K562 (cell line): ENCODE measurements at regions not wholly inside any gene's neighbourhood (a gene's known extent, or its start where the extent isn't known, plus 50 kb on each side); places are given as distances from the start of the nearest gene placed in this dataset.

ENCODE experiments used
- CEBPB ChIP-seq: fragments of 450-650 bp; IDR thresholded peaks from 2 replicates; pipeline ENCODE4 v1.6.1; 2016; ENCODE audit warnings: missing genetic modification characterization, missing compliant biosample characterization
- FOXA1 ChIP-seq: fragments of 450-650 bp; IDR thresholded peaks from 2 replicates; pipeline ENCODE4 v1.6.1; 2016; ENCODE audit warnings: mild to moderate bottlenecking, borderline replicate concordance
- KLF16 ChIP-seq: IDR thresholded peaks from 2 replicates; pipeline ENCODE4 v1.6.1; 2016; ENCODE audit warnings: antibody characterized with exemption
- OTX1 ChIP-seq: fragments of 450-650 bp; formaldehyde crosslinking; IDR thresholded peaks from 2 replicates; pipeline ENCODE4 v1.4.0; 2022; ENCODE audit warnings: mild to moderate bottlenecking
- TCF7 ChIP-seq: sonication (generic); IDR thresholded peaks from 2 replicates; pipeline ENCODE4 v1.6.1; 2016; ENCODE audit warnings: antibody characterized with exemption, borderline replicate concordance
- ZNF41 ChIP-seq: fragments of 250-450 bp; sonication (Bioruptor Pico); conservative IDR thresholded peaks from 2 replicates; pipeline ENCODE4 v1.4.0; 2020; ENCODE audit warnings: mild to moderate bottlenecking
- TF ChIP-seq, protein P1 (sequence below), 2 experiments: fragments of 450-650 bp; formaldehyde crosslinking in 1 of 2; IDR thresholded peaks; 2 replicates each; pipeline versions ENCODE4 v1.4.0 to v1.6.1; 2014 to 2020; ENCODE audit warnings: mild to moderate bottlenecking in 2 of 2, borderline replicate concordance in 1 of 2, low read depth in 1 of 2
- TF ChIP-seq, protein P2 (sequence below), 2 experiments: fragments of 250-450 bp in 1 of 2; fragments of 450-650 bp in 1 of 2; sonication (Bioruptor Pico) in 1 of 2; IDR thresholded peaks; 2 replicates each; pipeline versions ENCODE4 v1.6.1 to v1.8.0; 2016 to 2021; ENCODE audit warnings: mild to moderate bottlenecking in 2 of 2, moderate library complexity in 2 of 2, missing compliant biosample characterization in 1 of 2, missing genetic modification characterization in 1 of 2
- TF ChIP-seq, protein P3 (sequence below): fragments of 450-650 bp; formaldehyde crosslinking; IDR thresholded peaks from 2 replicates; pipeline ENCODE4 v1.4.0; 2020; ENCODE audit warnings: mild to moderate bottlenecking
- TF ChIP-seq, protein P4 (sequence below): fragments of 250-450 bp; sonication (Bioruptor Pico); IDR thresholded peaks from 2 replicates; pipeline ENCODE4 v1.8.0; 2022; ENCODE audit warnings: inconsistent platforms, mild to moderate bottlenecking, moderate library complexity, borderline replicate concordance
- TF ChIP-seq, protein P5 (sequence below): fragments of 250-450 bp; sonication (Bioruptor Pico); IDR thresholded peaks from 2 replicates; pipeline ENCODE4 v1.5.0; 2021; ENCODE audit warnings: mild to moderate bottlenecking, borderline replicate concordance

DNA sequence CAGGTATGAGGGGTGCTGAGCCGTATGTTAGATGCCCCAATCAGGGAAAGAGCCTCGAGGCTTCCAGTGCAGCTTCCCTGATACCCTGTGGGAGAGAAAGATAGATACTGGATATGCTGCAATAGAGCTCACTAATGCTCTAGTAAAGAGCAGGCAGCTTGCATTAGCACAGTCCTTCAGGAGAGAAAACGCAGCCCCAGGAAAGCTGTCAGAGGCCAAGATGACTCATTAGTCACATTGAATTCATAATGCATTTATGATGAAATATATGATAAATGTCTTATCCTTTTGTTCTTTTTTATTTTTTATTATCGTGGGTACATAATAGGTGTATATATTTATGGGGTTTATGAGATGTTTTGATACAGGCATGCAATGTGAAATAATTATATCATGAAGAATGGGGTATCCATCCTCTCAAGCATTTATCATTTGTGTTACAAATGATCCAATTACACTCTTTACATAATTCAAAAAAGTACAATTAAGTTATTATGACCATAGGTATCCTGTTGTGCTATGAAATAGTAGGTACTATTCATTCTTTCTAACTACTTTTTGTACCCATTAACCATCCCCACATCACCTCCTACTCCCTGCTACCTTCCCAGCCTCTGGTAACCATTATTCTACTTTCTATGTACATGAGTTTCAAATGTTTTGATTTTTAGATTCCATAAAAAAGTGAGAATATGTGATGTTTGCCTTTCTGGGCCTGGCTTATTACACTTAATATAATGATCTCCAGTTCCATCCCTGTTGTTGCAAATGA lies 94.5 kb upstream of the TOP3B start (continued):
- TF ChIP-seq, protein P1, sequence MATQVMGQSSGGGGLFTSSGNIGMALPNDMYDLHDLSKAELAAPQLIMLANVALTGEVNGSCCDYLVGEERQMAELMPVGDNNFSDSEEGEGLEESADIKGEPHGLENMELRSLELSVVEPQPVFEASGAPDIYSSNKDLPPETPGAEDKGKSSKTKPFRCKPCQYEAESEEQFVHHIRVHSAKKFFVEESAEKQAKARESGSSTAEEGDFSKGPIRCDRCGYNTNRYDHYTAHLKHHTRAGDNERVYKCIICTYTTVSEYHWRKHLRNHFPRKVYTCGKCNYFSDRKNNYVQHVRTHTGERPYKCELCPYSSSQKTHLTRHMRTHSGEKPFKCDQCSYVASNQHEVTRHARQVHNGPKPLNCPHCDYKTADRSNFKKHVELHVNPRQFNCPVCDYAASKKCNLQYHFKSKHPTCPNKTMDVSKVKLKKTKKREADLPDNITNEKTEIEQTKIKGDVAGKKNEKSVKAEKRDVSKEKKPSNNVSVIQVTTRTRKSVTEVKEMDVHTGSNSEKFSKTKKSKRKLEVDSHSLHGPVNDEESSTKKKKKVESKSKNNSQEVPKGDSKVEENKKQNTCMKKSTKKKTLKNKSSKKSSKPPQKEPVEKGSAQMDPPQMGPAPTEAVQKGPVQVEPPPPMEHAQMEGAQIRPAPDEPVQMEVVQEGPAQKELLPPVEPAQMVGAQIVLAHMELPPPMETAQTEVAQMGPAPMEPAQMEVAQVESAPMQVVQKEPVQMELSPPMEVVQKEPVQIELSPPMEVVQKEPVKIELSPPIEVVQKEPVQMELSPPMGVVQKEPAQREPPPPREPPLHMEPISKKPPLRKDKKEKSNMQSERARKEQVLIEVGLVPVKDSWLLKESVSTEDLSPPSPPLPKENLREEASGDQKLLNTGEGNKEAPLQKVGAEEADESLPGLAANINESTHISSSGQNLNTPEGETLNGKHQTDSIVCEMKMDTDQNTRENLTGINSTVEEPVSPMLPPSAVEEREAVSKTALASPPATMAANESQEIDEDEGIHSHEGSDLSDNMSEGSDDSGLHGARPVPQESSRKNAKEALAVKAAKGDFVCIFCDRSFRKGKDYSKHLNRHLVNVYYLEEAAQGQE (IDR thresholded peaks at IDR 0.05; ENCODE audit: borderline replicate concordance) = peak; percentile 6; the same call in 1 of the 2 replicates
- TF ChIP-seq, protein P1 (CRISPR knock-in tag; IDR thresholded peaks at IDR 0.05; ENCODE audit: low read depth) = no peak
- TF ChIP-seq TCF7 (no peak), FOXA1 (peak; percentile 10; the same call in 1 of the 2 replicates), KLF16 (no peak), ZNF41 (CRISPR knock-in tag) (no peak), CEBPB (peak; percentile 72; the same call in 1 of the 2 replicates), OTX1 (CRISPR knock-in tag) (0 out of 2 replicates have a peak, but pooled peaks have one; percentile 68)
- TF ChIP-seq, protein P2, sequence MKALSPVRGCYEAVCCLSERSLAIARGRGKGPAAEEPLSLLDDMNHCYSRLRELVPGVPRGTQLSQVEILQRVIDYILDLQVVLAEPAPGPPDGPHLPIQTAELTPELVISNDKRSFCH (CRISPR knock-in tag; IDR thresholded peaks at IDR 0.05) = peak; percentile 7; the same call in 1 of the 2 replicates
- TF ChIP-seq, protein P2 (tag; IDR thresholded peaks at IDR 0.05) = no peak
- TF ChIP-seq, protein P3, sequence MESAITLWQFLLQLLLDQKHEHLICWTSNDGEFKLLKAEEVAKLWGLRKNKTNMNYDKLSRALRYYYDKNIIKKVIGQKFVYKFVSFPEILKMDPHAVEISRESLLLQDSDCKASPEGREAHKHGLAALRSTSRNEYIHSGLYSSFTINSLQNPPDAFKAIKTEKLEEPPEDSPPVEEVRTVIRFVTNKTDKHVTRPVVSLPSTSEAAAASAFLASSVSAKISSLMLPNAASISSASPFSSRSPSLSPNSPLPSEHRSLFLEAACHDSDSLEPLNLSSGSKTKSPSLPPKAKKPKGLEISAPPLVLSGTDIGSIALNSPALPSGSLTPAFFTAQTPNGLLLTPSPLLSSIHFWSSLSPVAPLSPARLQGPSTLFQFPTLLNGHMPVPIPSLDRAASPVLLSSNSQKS (CRISPR knock-in tag) = peak; percentile 16; the same call in 1 of the 2 replicates
- TF ChIP-seq, protein P4, sequence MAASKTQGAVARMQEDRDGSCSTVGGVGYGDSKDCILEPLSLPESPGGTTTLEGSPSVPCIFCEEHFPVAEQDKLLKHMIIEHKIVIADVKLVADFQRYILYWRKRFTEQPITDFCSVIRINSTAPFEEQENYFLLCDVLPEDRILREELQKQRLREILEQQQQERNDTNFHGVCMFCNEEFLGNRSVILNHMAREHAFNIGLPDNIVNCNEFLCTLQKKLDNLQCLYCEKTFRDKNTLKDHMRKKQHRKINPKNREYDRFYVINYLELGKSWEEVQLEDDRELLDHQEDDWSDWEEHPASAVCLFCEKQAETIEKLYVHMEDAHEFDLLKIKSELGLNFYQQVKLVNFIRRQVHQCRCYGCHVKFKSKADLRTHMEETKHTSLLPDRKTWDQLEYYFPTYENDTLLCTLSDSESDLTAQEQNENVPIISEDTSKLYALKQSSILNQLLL = peak; percentile 62; the same call in 1 of the 2 replicates
- TF ChIP-seq, protein P5, sequence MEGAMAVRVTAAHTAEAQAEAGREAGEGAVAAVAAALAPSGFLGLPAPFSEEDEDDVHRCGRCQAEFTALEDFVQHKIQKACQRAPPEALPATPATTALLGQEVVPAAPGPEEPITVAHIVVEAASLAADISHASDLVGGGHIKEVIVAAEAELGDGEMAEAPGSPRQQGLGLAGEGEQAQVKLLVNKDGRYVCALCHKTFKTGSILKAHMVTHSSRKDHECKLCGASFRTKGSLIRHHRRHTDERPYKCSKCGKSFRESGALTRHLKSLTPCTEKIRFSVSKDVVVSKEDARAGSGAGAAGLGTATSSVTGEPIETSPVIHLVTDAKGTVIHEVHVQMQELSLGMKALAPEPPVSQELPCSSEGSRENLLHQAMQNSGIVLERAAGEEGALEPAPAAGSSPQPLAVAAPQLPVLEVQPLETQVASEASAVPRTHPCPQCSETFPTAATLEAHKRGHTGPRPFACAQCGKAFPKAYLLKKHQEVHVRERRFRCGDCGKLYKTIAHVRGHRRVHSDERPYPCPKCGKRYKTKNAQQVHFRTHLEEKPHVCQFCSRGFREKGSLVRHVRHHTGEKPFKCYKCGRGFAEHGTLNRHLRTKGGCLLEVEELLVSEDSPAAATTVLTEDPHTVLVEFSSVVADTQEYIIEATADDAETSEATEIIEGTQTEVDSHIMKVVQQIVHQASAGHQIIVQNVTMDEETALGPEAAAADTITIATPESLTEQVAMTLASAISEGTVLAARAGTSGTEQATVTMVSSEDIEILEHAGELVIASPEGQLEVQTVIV = 0 out of 2 replicates have a peak, but pooled peaks have one; percentile 67
- TF ChIP-seq, all 486 proteins: peak for 14
